ENCODE measurements at regions not wholly inside any gene's neighbourhood (a gene's known extent, or its start where the extent isn't known, plus 50 kb on each side); places are given as distances from the start of the nearest gene placed in this dataset.

- TF ChIP-seq CTCF (IDR thresholded peaks at IDR 0.05; ENCODE audit: low read depth, low read length, missing input control) (no peak), MAX (IDR thresholded peaks at IDR 0.05) (no peak), GABPA (IDR thresholded peaks at IDR 0.05 in 1 of 2, conservative IDR thresholded peaks at IDR 0.05 in 1 of 2) (no peak), HNF4A (conservative IDR thresholded peaks at IDR 0.05) (no peak), YY1 (IDR thresholded peaks at IDR 0.05) (no peak), TAF1 (conservative IDR thresholded peaks at IDR 0.05) (no peak), NR2F2 (IDR thresholded peaks at IDR 0.05) (no peak), RAD21 (IDR thresholded peaks at IDR 0.05) (no peak), RXRA (IDR thresholded peaks at IDR 0.05) (no peak), SP1 (IDR thresholded peaks at IDR 0.05) (no peak)
These were observed 152.9 kb upstream of the MID1 start for GRCh38 chrX:10773318-10773717.
